Endothelial cell of umbilical vein (primary cell): ENCODE measurements at regions not wholly inside any gene's neighbourhood (a gene's known extent, or its start where the extent isn't known, plus 50 kb on each side); places are given as distances from the start of the nearest gene placed in this dataset.

Experiments
- BruUV-seq: library from RNA; stranded (reverse); fragments of 400-500 nt; replicated peaks from 2 replicates; lab custom pipeline; 2021; lab: Mats Ljungman, UMichigan
- CTCF ChIA-PET: fragments of 300-600, 350-600 bp; sonication (Branson Sonifier 250); formaldehyde crosslinking; loops from one replicate; lab custom pipeline; 2021; ENCODE audit warnings: antibody characterized with exemption, inconsistent platforms; lab: Charles Lee
- POLR2A ChIA-PET: fragments of 300-600, 350-600 bp; sonication (Branson Sonifier 250); formaldehyde crosslinking; loops from one replicate; lab custom pipeline; 2021; ENCODE audit warnings: antibody characterized with exemption, inconsistent platforms; lab: Charles Lee
- DNase-seq: peaks from one replicate; pipeline ENCODE4 v3.0.0-alpha.2; 2011; ENCODE audit warnings: low read depth, low spot score
- FAIRE-seq: peaks from 2 replicates; lab custom pipeline; 2011; peaks lifted over from hg19 to GRCh38; lab: Jason Lieb, UNC
- H2AFZ ChIP-seq: 2 replicates; pipeline ENCODE4 v1.6.0; 2012; ENCODE audit warnings: low read depth, low read length, control low read depth, inconsistent platforms
- H3K27ac ChIP-seq: 2 replicates; pipeline ENCODE4 v1.5.1; 2011; ENCODE audit warnings: low read depth, mild to moderate bottlenecking, control low read depth, low read length, moderate library complexity; ENCODE audit not compliant: insufficient read depth
- H3K27me3 ChIP-seq, 2 experiments: 2 replicates each; pipeline versions ENCODE4 v1.6.0 to v1.6.1; 2011; ENCODE audit warnings: low read length in 2 of 2, mixed read lengths in 1 of 2; ENCODE audit not compliant: control insufficient read depth in 2 of 2, insufficient read depth in 2 of 2
- H3K36me3 ChIP-seq, 2 experiments: 2 replicates in 1 of 2; 3 replicates in 1 of 2; pipeline ENCODE4 v1.5.1; 2011; ENCODE audit warnings: low read length in 2 of 2, mild to moderate bottlenecking in 1 of 2, moderate library complexity in 1 of 2; ENCODE audit not compliant: control insufficient read depth in 2 of 2, insufficient read depth in 2 of 2; ENCODE audit errors: extremely low read depth in 1 of 2
- H3K4me1 ChIP-seq: 3 replicates; pipeline ENCODE4 v1.5.1; 2011; ENCODE audit warnings: mild to moderate bottlenecking, low read length; ENCODE audit not compliant: control insufficient read depth, insufficient read depth; ENCODE audit errors: extremely low read depth
- H3K4me2 ChIP-seq: 2 replicates; pipeline ENCODE4 v1.6.1; 2011; ENCODE audit warnings: low read length, control low read depth, mixed read lengths; ENCODE audit not compliant: insufficient read depth
- H3K4me3 ChIP-seq, 3 experiments: fragments of 200-600 bp in 1 of 3; sonication (generic), shearing (Covaris generic) in 1 of 3; replicated peaks in 1 of 3; 2 replicates each; pipeline ENCODE4 v1.5.1; 2011 to 2016; ENCODE audit warnings: control low read depth in 3 of 3, low read length in 3 of 3, mild to moderate bottlenecking in 2 of 3, inconsistent platforms in 1 of 3, low read depth in 1 of 3, moderate library complexity in 1 of 3; ENCODE audit not compliant: insufficient read depth in 1 of 3
- H3K79me2 ChIP-seq: 2 replicates; pipeline ENCODE4 v1.6.0; 2012; ENCODE audit warnings: low read length, inconsistent platforms; ENCODE audit not compliant: control insufficient read depth, insufficient read depth
- H3K9ac ChIP-seq: replicated peaks from 2 replicates; pipeline ENCODE3; 2011; ENCODE audit warnings: low read length, control low read depth; ENCODE audit not compliant: insufficient read depth; ENCODE audit errors: extremely low read depth
- H3K9me1 ChIP-seq: replicated peaks from 3 replicates; pipeline ENCODE4 v1.6.0; 2011; ENCODE audit warnings: mild to moderate bottlenecking, low read length; ENCODE audit not compliant: control insufficient read depth, insufficient read depth; ENCODE audit errors: extremely low read depth
- H3K9me3 ChIP-seq: replicated peaks from 2 replicates; pipeline ENCODE4 v1.5.1; 2012; ENCODE audit warnings: low read length, inconsistent platforms; ENCODE audit not compliant: control insufficient read depth, insufficient read depth
- H4K20me1 ChIP-seq: replicated peaks from 2 replicates; pipeline ENCODE3; 2011; ENCODE audit warnings: mild to moderate bottlenecking, low read length; ENCODE audit not compliant: control insufficient read depth, insufficient read depth; ENCODE audit errors: extremely low read depth
- FOS ChIP-seq: IDR thresholded peaks from 2 replicates; pipeline ENCODE4 v1.6.1; 2011; ENCODE audit warnings: mild to moderate bottlenecking, low read length, moderate library complexity, borderline replicate concordance; ENCODE audit not compliant: insufficient read depth
- dilution Hi-C: fragments of 300-500 bp; cut with MboI; formaldehyde crosslinking; loops from one replicate; pipeline ENCODE4 v1.15.0; 2019; ENCODE audit warnings: low sequenced_read_pairs; ENCODE audit not compliant: extremely low pct_ligation_motif_present
- intact Hi-C: fragments of 100-400 bp; cut with micrococcal nuclease; formaldehyde crosslinking; loops from one replicate; pipeline ENCODE4 v1.10.0; 2022
- TF ChIP-seq, protein P1 (sequence below), 2 donors: IDR thresholded peaks; 1 replicate in 1 of 2; 2 replicates in 1 of 2; pipeline ENCODE4 v1.5.1; 2011; ENCODE audit warnings: low read length in 2 of 2, mild to moderate bottlenecking in 2 of 2, moderate library complexity in 2 of 2, control low read depth in 1 of 2, inconsistent platforms in 1 of 2, low read depth in 1 of 2; ENCODE audit not compliant: insufficient read depth in 1 of 2; ENCODE audit errors: extremely low read depth in 1 of 2

DNA sequence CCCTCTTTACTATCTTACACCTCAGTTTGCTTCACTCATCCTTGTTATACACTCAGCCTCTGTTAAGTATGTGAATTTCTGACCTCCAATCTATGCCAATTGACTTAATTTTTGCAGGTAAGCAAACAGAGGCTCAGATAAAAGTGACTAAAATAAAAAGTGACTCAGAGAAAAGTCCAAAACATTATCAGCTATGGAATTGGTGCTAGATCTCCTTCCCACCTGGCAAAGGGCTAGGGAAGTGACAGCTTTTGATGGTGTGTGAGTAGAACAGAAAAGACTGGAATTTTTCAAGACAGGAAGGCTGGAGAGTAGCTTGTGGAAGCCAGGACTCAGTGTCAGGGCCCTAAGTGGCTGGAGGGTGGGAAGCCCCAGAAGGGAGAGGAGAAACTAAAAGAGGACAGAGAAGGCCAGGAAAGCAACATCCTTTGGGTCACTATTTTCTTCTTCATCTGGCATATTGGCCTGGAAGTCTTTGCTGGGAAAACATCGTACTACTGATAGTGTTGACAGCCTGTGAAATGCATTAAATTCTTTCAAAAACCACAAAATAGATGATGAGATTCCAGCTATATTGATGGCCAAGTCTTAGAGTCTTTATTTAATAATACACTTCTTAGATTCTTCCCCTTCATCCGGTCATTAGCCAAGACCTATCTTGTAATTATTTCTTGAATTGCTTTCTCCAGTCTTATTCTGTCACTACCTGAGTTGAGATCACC, 392.8 kb downstream of the RAPGEF2 start:
- H3K4me2 ChIP-seq = no peak overlapping the region
- ChIA-PET CTCF (interaction anchor here (5.1 kb wide), 1 partner anchor 9 kb away, joined by 26 read pairs; no protein-coding TSS in a partner anchor), POLR2A (no interaction called here)
- intact Hi-C loops (no loop called here), dilution Hi-C loops (no loop called here)
- no peak overlapping the region for H3K9ac ChIP-seq
- no peak overlapping the region for H3K4me3 ChIP-seq
- FAIRE-seq = no peak
- H2AFZ ChIP-seq = no peak overlapping the region
- no peaks in the 10 kb centered on the region for H3K36me3 ChIP-seq
- DNase-seq = no peak
- H3K27me3 ChIP-seq = peaks cover 13 to 37% of the 10 kb centered on the region in 2 experiments
- no peaks in the 10 kb centered on the region for H4K20me1 ChIP-seq
- no TSS peak for BruUV-seq
- H3K27ac ChIP-seq = no peak overlapping the region
- H3K9me1 ChIP-seq = no peaks in the 10 kb centered on the region
- no peaks in the 10 kb centered on the region for H3K4me1 ChIP-seq
- TF ChIP-seq, protein P1, sequence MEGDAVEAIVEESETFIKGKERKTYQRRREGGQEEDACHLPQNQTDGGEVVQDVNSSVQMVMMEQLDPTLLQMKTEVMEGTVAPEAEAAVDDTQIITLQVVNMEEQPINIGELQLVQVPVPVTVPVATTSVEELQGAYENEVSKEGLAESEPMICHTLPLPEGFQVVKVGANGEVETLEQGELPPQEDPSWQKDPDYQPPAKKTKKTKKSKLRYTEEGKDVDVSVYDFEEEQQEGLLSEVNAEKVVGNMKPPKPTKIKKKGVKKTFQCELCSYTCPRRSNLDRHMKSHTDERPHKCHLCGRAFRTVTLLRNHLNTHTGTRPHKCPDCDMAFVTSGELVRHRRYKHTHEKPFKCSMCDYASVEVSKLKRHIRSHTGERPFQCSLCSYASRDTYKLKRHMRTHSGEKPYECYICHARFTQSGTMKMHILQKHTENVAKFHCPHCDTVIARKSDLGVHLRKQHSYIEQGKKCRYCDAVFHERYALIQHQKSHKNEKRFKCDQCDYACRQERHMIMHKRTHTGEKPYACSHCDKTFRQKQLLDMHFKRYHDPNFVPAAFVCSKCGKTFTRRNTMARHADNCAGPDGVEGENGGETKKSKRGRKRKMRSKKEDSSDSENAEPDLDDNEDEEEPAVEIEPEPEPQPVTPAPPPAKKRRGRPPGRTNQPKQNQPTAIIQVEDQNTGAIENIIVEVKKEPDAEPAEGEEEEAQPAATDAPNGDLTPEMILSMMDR (IDR thresholded peaks at IDR 0.05; ENCODE audit: extremely low read depth in 1 of 2, insufficient read depth in 1 of 2, low read depth in 1 of 2, low read length in 2 of 2) = no peak
- H3K9me3 ChIP-seq = no peaks in the 10 kb centered on the region
- no peaks in the 10 kb centered on the region for H3K79me2 ChIP-seq

DNA sequence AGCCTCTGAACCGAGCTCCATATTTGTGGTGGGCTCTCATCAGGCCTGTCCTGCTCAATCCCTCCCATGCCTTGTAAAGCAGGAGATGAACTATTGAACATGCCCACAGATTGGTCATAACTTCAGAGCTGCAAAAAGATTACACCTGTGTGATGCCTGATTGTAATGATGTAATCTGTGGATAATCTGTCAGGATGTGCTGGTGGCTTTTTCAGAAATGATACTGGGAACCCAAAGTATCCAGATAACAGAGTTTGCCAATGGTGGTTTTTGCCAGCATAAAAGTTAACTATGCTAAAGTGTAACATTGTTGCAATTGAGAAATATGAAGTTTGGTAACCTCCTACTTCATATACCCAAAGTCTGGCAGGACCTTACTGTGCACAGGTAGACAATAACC, 393.4 kb downstream of the RAPGEF2 start:
- Histone ChIP-seq H3K36me3 (no peaks in the 10 kb centered on the region), H3K79me2 (no peaks in the 10 kb centered on the region), H3K9me1 (no peaks in the 10 kb centered on the region), H2AFZ (no peak overlapping the region), H3K4me2 (no peak overlapping the region), H3K27me3 (peaks cover 14 to 37% of the 10 kb centered on the region in 2 experiments), H3K9ac (no peak overlapping the region), H4K20me1 (no peaks in the 10 kb centered on the region), H3K4me3 (no peak overlapping the region), H3K4me1 (no peaks in the 10 kb centered on the region), H3K27ac (no peak overlapping the region), H3K9me3 (no peaks in the 10 kb centered on the region)
- dilution Hi-C loops = no loop called here
- intact Hi-C loops = no loop called here
- no peak for FAIRE-seq
- ChIA-PET CTCF (interaction anchor here (5.1 kb wide), 1 partner anchor 10 kb away, joined by 26 read pairs; no protein-coding TSS in a partner anchor), POLR2A (no interaction called here)
- no TSS peak for BruUV-seq
- TF ChIP-seq FOS = no peak
- no peak for DNase-seq
